Psoas muscle (tissue), 7 donors: ENCODE measurements at regions not wholly inside any gene's neighbourhood (a gene's known extent, or its start where the extent isn't known, plus 50 kb on each side); places are given as distances from the start of the nearest gene placed in this dataset.

Experiments
- ATAC-seq, 4 donors: fragments of 200-7000 bp; cut with Tn5 transposase; one replicate each; pipeline ENCODE4 v1.9.1; 2020; ENCODE audit warnings: moderate library complexity in 3 of 4, mild to moderate bottlenecking in 2 of 4
- DNase-seq, 2 donors: peaks; one replicate each; pipeline ENCODE4 v3.0.0-alpha.2; 2020
- H3K27ac ChIP-seq: fragments of 200-600 bp; one replicate; pipeline ENCODE4 v1.8.0; 2022
- H3K27me3 ChIP-seq, 3 donors: fragments of 200-600 bp in 1 of 3; one replicate each; pipeline versions ENCODE4 v1.6.1 to v1.8.0; 2013 to 2022; ENCODE audit warnings: low read length in 2 of 3, mild to moderate bottlenecking in 2 of 3, moderate library complexity in 1 of 3; ENCODE audit not compliant: insufficient read depth in 3 of 3
- H3K36me3 ChIP-seq, 2 donors: fragments of 200-600 bp in 1 of 2; one replicate each; pipeline versions ENCODE4 v1.6.1 to v1.8.0; 2013 to 2022; ENCODE audit warnings: low read depth in 1 of 2, mild to moderate bottlenecking in 1 of 2, moderate library complexity in 1 of 2; ENCODE audit not compliant: insufficient read depth in 1 of 2
- H3K4me1 ChIP-seq: fragments of 200-600 bp; one replicate; pipeline ENCODE4 v1.8.0; 2022
- H3K4me3 ChIP-seq: fragments of 200-600 bp; one replicate; pipeline ENCODE4 v1.8.0; 2022; ENCODE audit warnings: mild to moderate bottlenecking
- H3K9me3 ChIP-seq: fragments of 200-600 bp; one replicate; pipeline ENCODE4 v1.8.0; 2022
- CTCF ChIP-seq: fragments of 200-600 bp; IDR thresholded peaks from one replicate; pipeline ENCODE4 v1.8.0; 2022; ENCODE audit warnings: antibody characterized with exemption
- WGBS, 3 donors: extraction: QIAGEN DNeasy Blood & Tissue Kit; methylation state at CpG; one replicate each; pipeline versions ENCODE4 v1.1.6 to v1.1.7; 2013; 5-methylcytosine and 5-hydroxymethylcytosine counted together
- intact Hi-C, 2 donors: fragments of 100-400 bp; cut with DNase I; formaldehyde crosslinking; loops; one replicate each; pipeline versions ENCODE4 v1.11.0 to v1.14.2; 2022
- donor health status: healthy with polysubstance abuse.
- donor health status: DM: no; HTN: no; CAD: no; lungs with moderate emphysema.
- donor health status: Bipolar disorder and iron deficiency.
- donor health status: healthy.
- donor health status: DM: yes; HTN: yes; CAD: no.
- donor health status: DM: no; HTN: no; CAD: no.
- donor health status: DM: yes; HTN: yes; CAD: no.

- H3K4me3 ChIP-seq = no peak overlapping the region
- intact Hi-C loops = no loop called here
- no peaks in the 10 kb centered on the region for H3K4me1 ChIP-seq
- H3K27me3 ChIP-seq = no peaks in the 10 kb centered on the region
- ATAC-seq (no peak), DNase-seq (no peak)
- no peak overlapping the region for H3K27ac ChIP-seq
- WGBS, 3 donors = 86 to 94% (median 93%) methylated on average over 2 of the region's 2 CpGs
- H3K9me3 ChIP-seq = no peaks in the 10 kb centered on the region
- TF ChIP-seq CTCF = no peak
- H3K36me3 ChIP-seq = no peaks in the 10 kb centered on the region
Measured at GRCh38 chr4:18860836-18861530, 839.4 kb upstream of the LCORL start.

DNA sequence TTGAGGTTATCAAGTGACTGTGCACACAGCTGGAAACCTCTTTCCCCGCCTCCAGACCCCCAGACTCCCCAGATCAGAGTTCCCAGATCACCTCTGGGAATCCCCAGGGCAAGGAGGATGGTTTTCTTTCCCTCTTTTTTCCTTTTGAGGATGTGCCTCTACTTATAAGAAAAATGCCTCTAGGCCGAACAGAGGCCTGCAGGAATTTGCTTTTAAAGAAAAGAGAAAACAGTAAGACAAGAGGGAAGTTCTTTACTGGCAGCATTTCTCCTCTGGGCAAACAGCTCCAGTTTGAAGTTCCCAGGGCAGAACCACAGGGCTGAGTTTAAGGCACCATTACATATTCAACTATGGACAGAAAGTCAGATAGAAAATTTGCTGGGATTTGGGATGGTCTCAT is 837.9 kb upstream of the LCORL start:
- H3K36me3 ChIP-seq = no peaks in the 10 kb centered on the region
- 19 to 38% (median 33%) methylated on average over 2 of the region's 2 CpGs for WGBS, 3 donors
- H3K27me3 ChIP-seq = peaks cover 0 to 3% (median 0%) of the 10 kb centered on the region in 3 donors
- no peak overlapping the region for H3K27ac ChIP-seq
- H3K4me3 ChIP-seq = no peak overlapping the region
- ATAC-seq (no peak), DNase-seq (no peak)
- TF ChIP-seq CTCF = no peak
- no peaks in the 10 kb centered on the region for H3K9me3 ChIP-seq
- no peaks in the 10 kb centered on the region for H3K4me1 ChIP-seq
- intact Hi-C loops = no loop called here

DNA sequence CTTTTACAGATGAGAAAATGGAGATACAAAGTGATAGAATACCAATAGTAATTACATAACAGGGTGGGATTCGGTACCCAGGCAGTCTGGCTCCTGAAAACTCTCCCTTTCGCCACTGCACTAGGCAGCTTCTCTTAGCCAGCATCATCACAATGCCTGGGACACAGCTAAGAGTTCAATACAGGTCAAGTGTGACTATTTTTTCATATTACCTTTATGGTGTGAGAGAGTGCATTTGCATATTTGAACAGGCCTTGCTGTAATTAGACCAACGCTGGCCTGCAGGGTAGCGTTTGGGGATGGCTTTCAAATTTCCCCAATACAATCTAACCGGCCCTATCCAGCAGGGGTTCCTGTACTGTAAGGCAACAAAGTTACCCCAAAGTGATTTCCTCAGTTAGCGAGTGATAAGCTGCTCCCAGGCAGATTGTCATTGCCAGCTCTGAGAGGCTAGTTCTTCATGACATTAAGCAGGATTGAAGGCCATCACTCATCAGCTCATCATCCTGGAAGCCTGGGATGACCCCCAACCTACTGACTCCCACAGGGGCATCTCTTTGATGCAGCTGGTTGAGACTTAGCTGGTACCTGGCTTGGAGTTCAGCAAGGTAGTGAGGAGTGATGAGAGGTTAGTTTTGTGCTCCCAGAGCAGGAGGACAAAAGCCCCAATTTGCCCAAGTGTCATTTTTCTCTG is 836.8 kb upstream of the LCORL start:
- H3K27ac ChIP-seq = no peak overlapping the region
- no peaks in the 10 kb centered on the region for H3K9me3 ChIP-seq
- no peak for TF ChIP-seq CTCF
- intact Hi-C loops = no loop called here
- ATAC-seq (no peak), DNase-seq (no peak)
- WGBS, 3 donors = 79 to 83% (median 82%) methylated on average over 6 of the region's 6 CpGs
- peaks cover 0 to 3% (median 0%) of the 10 kb centered on the region in 3 donors for H3K27me3 ChIP-seq
- no peak overlapping the region for H3K4me3 ChIP-seq
- no peaks in the 10 kb centered on the region for H3K36me3 ChIP-seq
- no peaks in the 10 kb centered on the region for H3K4me1 ChIP-seq

- ATAC-seq = no peak
- no peak overlapping the region for H3K4me3 ChIP-seq
- WGBS, 3 donors = 46 to 49% (median 48%) methylated on average over 2 of the region's 2 CpGs
Measured at GRCh38 chr4:18850867-18851266, 829.3 kb upstream of the LCORL start.

More at GRCh38 chr4:18850867-18851266, 829.3 kb upstream of the LCORL start:
- H3K27ac ChIP-seq = no peak overlapping the region
- TF ChIP-seq CTCF = no peak
- H3K9me3 ChIP-seq = no peaks in the 10 kb centered on the region
- peaks cover 0 to 3% (median 0%) of the 10 kb centered on the region in 3 donors for H3K27me3 ChIP-seq
- no peak for DNase-seq
- H3K4me1 ChIP-seq = no peaks in the 10 kb centered on the region
- intact Hi-C loops = no loop called here
- H3K36me3 ChIP-seq = no peaks in the 10 kb centered on the region
